Common myeloid progenitor, CD34-positive (primary cell): ENCODE measurements at regions not wholly inside any gene's neighbourhood (a gene's known extent, or its start where the extent isn't known, plus 50 kb on each side); places are given as distances from the start of the nearest gene placed in this dataset.

Source experiments
- CTCF ChIA-PET: fragments of 350-600 bp; sonication (Branson Sonifier 250); formaldehyde crosslinking; loops from one replicate; lab custom pipeline; 2021; ENCODE audit warnings: antibody characterized with exemption; lab: Charles Lee
- POLR2A ChIA-PET: fragments of 350-600 bp; sonication (Branson Sonifier 250); formaldehyde crosslinking; loops from one replicate; lab custom pipeline; 2021; ENCODE audit warnings: antibody characterized with exemption; lab: Charles Lee
- DNase-seq, 3 donors: peaks; one replicate each; pipeline versions ENCODE4 v3.0.0 to v3.0.0-alpha.2; 2013
- H3K27ac ChIP-seq, 2 experiments: 1 replicate in 1 of 2; 2 replicates in 1 of 2; pipeline ENCODE4 v1.7.0; 2013; ENCODE audit warnings: inconsistent platforms in 2 of 2, low read length in 2 of 2, mild to moderate bottlenecking in 2 of 2, low read depth in 1 of 2, moderate library complexity in 1 of 2; ENCODE audit not compliant: severe bottlenecking in 2 of 2, insufficient read depth in 1 of 2, poor library complexity in 1 of 2
- H3K27me3 ChIP-seq, 5 experiments: replicated peaks in 2 of 5; 1 replicate in 3 of 5; 2 replicates in 2 of 5; pipeline versions ENCODE4 v1.6.1 to v1.7.0; 2013; ENCODE audit warnings: low read length in 4 of 5, mild to moderate bottlenecking in 2 of 5, moderate library complexity in 2 of 5, inconsistent platforms in 1 of 5; ENCODE audit not compliant: insufficient read depth in 5 of 5, control insufficient read depth in 4 of 5
- H3K36me3 ChIP-seq, 4 experiments: 1 replicate in 2 of 4; 2 replicates in 2 of 4; pipeline versions ENCODE4 v1.6.1 to v1.7.0; 2013; ENCODE audit warnings: low read length in 3 of 4, control low read depth in 1 of 4, mild to moderate bottlenecking in 1 of 4; ENCODE audit not compliant: control insufficient read depth in 4 of 4, insufficient read depth in 4 of 4
- H3K4me1 ChIP-seq, 4 experiments: 1 replicate in 3 of 4; 2 replicates in 1 of 4; pipeline versions ENCODE4 v1.6.1 to v1.7.1; 2013; ENCODE audit warnings: low read length in 3 of 4, mild to moderate bottlenecking in 3 of 4, control low read depth in 1 of 4, inconsistent platforms in 1 of 4, moderate library complexity in 1 of 4; ENCODE audit not compliant: control insufficient read depth in 4 of 4, insufficient read depth in 4 of 4; ENCODE audit errors: control extremely low read depth in 1 of 4
- H3K4me3 ChIP-seq, 7 experiments: 1 replicate in 4 of 7; 2 replicates in 3 of 7; pipeline versions ENCODE4 v1.5.1 to v1.7.0; 2013; ENCODE audit warnings: mild to moderate bottlenecking in 7 of 7, low read length in 6 of 7, moderate library complexity in 6 of 7, inconsistent platforms in 2 of 7, low read depth in 2 of 7, control low read depth in 1 of 7; ENCODE audit not compliant: insufficient read depth in 4 of 7, control insufficient read depth in 1 of 7; ENCODE audit errors: extremely low read depth in 1 of 7
- H3K9me3 ChIP-seq, 5 experiments: 1 replicate in 4 of 5; 2 replicates in 1 of 5; pipeline versions ENCODE4 v1.6.1 to v1.7.1; 2013; ENCODE audit warnings: low read length in 4 of 5, mild to moderate bottlenecking in 2 of 5, inconsistent platforms in 1 of 5, low read depth in 1 of 5, moderate library complexity in 1 of 5; ENCODE audit not compliant: control insufficient read depth in 4 of 5, insufficient read depth in 2 of 5; ENCODE audit errors: control extremely low read depth in 1 of 5
- WGBS: methylation state at CpG from one replicate; pipeline ENCODE4 v1.1.5; 2013; ENCODE audit not compliant: insufficient coverage; 5-methylcytosine and 5-hydroxymethylcytosine counted together

GRCh38 chr2:180705551-180705950 lies 274.9 kb upstream of the UBE2E3 start:
- CTCF ChIA-PET: no interaction called here
- WGBS: no CpG with 5 or more reads among the region's 1 CpG

GRCh38 chr2:180705122-180705521 lies 275.3 kb upstream of the UBE2E3 start:
- no peak for DNase-seq
- CTCF ChIA-PET: no interaction called here

More at GRCh38 chr2:180705551-180705950, 274.9 kb upstream of the UBE2E3 start:
- no peaks in the 10 kb centered on the region for H3K27me3 ChIP-seq
- no peaks in the 10 kb centered on the region for H3K36me3 ChIP-seq
- H3K27ac ChIP-seq: no peak overlapping the region
- H3K4me3 ChIP-seq: no peak overlapping the region
- POLR2A ChIA-PET: no interaction called here
- H3K4me1 ChIP-seq: no peaks in the 10 kb centered on the region
- peaks cover 0 to 1% (median 0%) of the 10 kb centered on the region in 5 experiments for H3K9me3 ChIP-seq
- no peak for DNase-seq

GRCh38 chr2:180699657-180700361 lies 280.6 kb upstream of the UBE2E3 start:
- 100% methylated on average over 3 of the region's 4 CpGs for WGBS

More at GRCh38 chr2:180705122-180705521, 275.3 kb upstream of the UBE2E3 start:
- H3K36me3 ChIP-seq: no peaks in the 10 kb centered on the region
- H3K4me1 ChIP-seq: no peaks in the 10 kb centered on the region
- H3K9me3 ChIP-seq: peaks cover 0 to 1% (median 0%) of the 10 kb centered on the region in 5 experiments
- H3K4me3 ChIP-seq: no peak overlapping the region
- POLR2A ChIA-PET: no interaction called here
- H3K27ac ChIP-seq: no peak overlapping the region
- H3K27me3 ChIP-seq: no peaks in the 10 kb centered on the region

GRCh38 chr2:180698668-180699067 lies 281.7 kb upstream of the UBE2E3 start:
- CTCF ChIA-PET: no interaction called here
- Histone ChIP-seq H3K27ac (no peak overlapping the region), H3K36me3 (no peaks in the 10 kb centered on the region), H3K4me1 (no peaks in the 10 kb centered on the region), H3K4me3 (no peak overlapping the region), H3K9me3 (no peaks in the 10 kb centered on the region), H3K27me3 (no peaks in the 10 kb centered on the region)
- no peak for DNase-seq
- 100% methylated on average over 3 of the region's 3 CpGs for WGBS
- POLR2A ChIA-PET: no interaction called here

More at GRCh38 chr2:180699657-180700361, 280.6 kb upstream of the UBE2E3 start:
- H3K27ac ChIP-seq: no peak overlapping the region
- H3K36me3 ChIP-seq: no peaks in the 10 kb centered on the region
- no peaks in the 10 kb centered on the region for H3K4me1 ChIP-seq
- no peaks in the 10 kb centered on the region for H3K27me3 ChIP-seq
- DNase-seq: no peak
- ChIA-PET CTCF (interaction anchor here (0.9 kb wide), 1 partner anchor 9 kb away, joined by 3 read pairs; no protein-coding TSS in a partner anchor), POLR2A (no interaction called here)
- peaks cover 0 to 1% (median 0%) of the 10 kb centered on the region in 5 experiments for H3K9me3 ChIP-seq
- no peak overlapping the region for H3K4me3 ChIP-seq

- H3K27me3 ChIP-seq: no peaks in the 10 kb centered on the region
- ChIA-PET CTCF (no interaction called here), POLR2A (no interaction called here)
- H3K4me1 ChIP-seq: no peaks in the 10 kb centered on the region
- H3K27ac ChIP-seq: no peak overlapping the region
- no peak overlapping the region for H3K4me3 ChIP-seq
- DNase-seq: no peak
- H3K9me3 ChIP-seq: no peaks in the 10 kb centered on the region
- no peaks in the 10 kb centered on the region for H3K36me3 ChIP-seq
- WGBS: 100% methylated on average over 1 of the region's 5 CpGs
These were observed 284.6 kb upstream of the UBE2E3 start for GRCh38 chr2:180695586-180696401.

GRCh38 chr2:180694445-180695421 lies 285.7 kb upstream of the UBE2E3 start:
- Histone ChIP-seq H3K9me3 (no peaks in the 10 kb centered on the region), H3K27ac (no peak overlapping the region), H3K4me1 (no peaks in the 10 kb centered on the region), H3K27me3 (no peaks in the 10 kb centered on the region), H3K36me3 (no peaks in the 10 kb centered on the region), H3K4me3 (no peak overlapping the region)
- 100% methylated on average over 1 of the region's 5 CpGs for WGBS
- DNase-seq: no peak
- ChIA-PET POLR2A (no interaction called here), CTCF (no interaction called here)
